ENCODE measurements at regions not wholly inside any gene's neighbourhood (a gene's known extent, or its start where the extent isn't known, plus 50 kb on each side); places are given as distances from the start of the nearest gene placed in this dataset.

GRCh38 chr15:38024293-38025091 lies 90.1 kb downstream of the TMCO5A start:
- no peak for TF ChIP-seq POLR2A (IDR thresholded peaks at IDR 0.05)
- no peak for TF ChIP-seq POLR2AphosphoS5 (IDR thresholded peaks at IDR 0.05)

Data from spleen (tissue), 3 donors.